ENCODE measurements at regions not wholly inside any gene's neighbourhood (a gene's known extent, or its start where the extent isn't known, plus 50 kb on each side); places are given as distances from the start of the nearest gene placed in this dataset.

DNA sequence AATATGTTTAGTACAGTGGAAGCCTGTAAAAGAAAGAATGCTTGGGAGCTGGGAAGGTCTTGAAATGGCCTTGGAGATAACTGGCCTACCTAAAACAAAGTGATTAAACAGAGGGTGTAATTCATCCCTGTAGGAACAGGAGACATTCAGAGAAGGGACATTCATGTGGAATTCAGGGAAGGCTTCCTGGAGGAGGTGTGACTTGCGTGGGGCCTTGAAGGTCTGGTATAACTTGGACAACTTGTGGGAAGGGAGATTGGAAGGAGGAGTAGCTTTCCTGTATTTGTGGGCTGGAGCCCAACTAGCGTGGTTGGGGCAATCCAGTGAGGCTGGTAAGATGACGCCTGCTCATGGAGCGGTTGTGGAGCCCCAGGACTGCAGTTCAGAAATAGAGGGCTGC is 156.4 kb downstream of the AACS start:
- no peak overlapping the region for H3K4me3 ChIP-seq (ENCODE audit: low read depth, low read length)
- no peak for DNase-seq (ENCODE audit: low read depth)
- ChIA-PET POLR2A (no interaction called here), CTCF (no interaction called here)
- no peaks in the 10 kb centered on the region for H3K36me3 ChIP-seq (ENCODE audit: control insufficient read depth, insufficient read depth, low read length)
- H3K27me3 ChIP-seq (ENCODE audit: control insufficient read depth, insufficient read depth, low read length) = no peaks in the 10 kb centered on the region
- TF ChIP-seq, protein P1, sequence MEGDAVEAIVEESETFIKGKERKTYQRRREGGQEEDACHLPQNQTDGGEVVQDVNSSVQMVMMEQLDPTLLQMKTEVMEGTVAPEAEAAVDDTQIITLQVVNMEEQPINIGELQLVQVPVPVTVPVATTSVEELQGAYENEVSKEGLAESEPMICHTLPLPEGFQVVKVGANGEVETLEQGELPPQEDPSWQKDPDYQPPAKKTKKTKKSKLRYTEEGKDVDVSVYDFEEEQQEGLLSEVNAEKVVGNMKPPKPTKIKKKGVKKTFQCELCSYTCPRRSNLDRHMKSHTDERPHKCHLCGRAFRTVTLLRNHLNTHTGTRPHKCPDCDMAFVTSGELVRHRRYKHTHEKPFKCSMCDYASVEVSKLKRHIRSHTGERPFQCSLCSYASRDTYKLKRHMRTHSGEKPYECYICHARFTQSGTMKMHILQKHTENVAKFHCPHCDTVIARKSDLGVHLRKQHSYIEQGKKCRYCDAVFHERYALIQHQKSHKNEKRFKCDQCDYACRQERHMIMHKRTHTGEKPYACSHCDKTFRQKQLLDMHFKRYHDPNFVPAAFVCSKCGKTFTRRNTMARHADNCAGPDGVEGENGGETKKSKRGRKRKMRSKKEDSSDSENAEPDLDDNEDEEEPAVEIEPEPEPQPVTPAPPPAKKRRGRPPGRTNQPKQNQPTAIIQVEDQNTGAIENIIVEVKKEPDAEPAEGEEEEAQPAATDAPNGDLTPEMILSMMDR (IDR thresholded peaks at IDR 0.05; ENCODE audit: insufficient read depth, low read depth, low read length) = no peak

DNA sequence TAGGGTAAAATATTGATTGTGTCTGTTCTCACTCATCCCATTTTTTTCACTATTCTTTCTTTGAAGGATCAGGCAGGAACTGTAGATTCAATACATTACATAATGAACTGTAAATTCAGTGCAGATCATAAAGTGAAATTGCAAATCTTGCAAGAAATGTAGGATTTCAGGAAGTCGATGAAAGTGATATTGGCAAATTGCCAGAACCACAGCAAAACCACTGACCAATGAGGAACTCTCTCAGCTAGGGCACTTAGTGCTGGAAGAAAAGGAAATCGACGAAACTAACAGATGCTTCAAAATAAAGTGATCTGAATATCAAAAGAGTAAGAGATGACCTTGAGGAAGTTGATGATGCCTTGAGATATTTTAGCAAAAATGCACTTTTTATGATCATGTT is 157.6 kb downstream of the AACS start:
- Histone ChIP-seq H3K36me3 (ENCODE audit: control insufficient read depth, insufficient read depth, low read length) (no peaks in the 10 kb centered on the region), H3K27me3 (ENCODE audit: control insufficient read depth, insufficient read depth, low read length) (no peaks in the 10 kb centered on the region), H3K4me3 (ENCODE audit: low read depth, low read length) (no peak overlapping the region)
- POLR2A ChIA-PET = no interaction called here
- CTCF ChIA-PET = no interaction called here
- TF ChIP-seq, protein P1 (IDR thresholded peaks at IDR 0.05; ENCODE audit: insufficient read depth, low read depth, low read length) = no peak
- no peak for DNase-seq (ENCODE audit: low read depth)

DNA sequence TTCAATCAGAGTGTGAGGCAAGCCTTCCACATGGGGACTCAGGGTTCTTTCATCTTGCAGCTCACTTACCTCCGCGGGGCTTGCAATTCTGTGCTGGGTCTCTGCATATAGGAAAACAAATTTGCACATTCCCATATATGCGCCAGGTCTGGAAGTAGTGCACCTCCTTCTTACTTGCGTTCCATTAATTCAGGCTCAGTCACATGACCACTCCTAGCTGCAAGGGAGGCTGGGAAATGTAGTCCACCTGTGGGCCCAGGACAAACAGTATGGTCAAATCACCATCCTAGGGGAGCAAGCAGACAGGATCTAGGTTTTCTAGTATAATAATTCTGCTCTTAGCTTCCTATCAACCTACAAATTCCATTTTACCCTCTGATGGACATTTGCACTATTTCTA is 160.4 kb downstream of the AACS start:
- H3K4me3 ChIP-seq (ENCODE audit: low read depth, low read length) = no peak overlapping the region
- CTCF ChIA-PET = no interaction called here
- TF ChIP-seq, protein P1 (IDR thresholded peaks at IDR 0.05; ENCODE audit: insufficient read depth, low read depth, low read length) = no peak
- POLR2A ChIA-PET = no interaction called here
- no peaks in the 10 kb centered on the region for H3K36me3 ChIP-seq (ENCODE audit: control insufficient read depth, insufficient read depth, low read length)
- no peak for DNase-seq (ENCODE audit: low read depth)
- no peaks in the 10 kb centered on the region for H3K27me3 ChIP-seq (ENCODE audit: control insufficient read depth, insufficient read depth, low read length)

DNA sequence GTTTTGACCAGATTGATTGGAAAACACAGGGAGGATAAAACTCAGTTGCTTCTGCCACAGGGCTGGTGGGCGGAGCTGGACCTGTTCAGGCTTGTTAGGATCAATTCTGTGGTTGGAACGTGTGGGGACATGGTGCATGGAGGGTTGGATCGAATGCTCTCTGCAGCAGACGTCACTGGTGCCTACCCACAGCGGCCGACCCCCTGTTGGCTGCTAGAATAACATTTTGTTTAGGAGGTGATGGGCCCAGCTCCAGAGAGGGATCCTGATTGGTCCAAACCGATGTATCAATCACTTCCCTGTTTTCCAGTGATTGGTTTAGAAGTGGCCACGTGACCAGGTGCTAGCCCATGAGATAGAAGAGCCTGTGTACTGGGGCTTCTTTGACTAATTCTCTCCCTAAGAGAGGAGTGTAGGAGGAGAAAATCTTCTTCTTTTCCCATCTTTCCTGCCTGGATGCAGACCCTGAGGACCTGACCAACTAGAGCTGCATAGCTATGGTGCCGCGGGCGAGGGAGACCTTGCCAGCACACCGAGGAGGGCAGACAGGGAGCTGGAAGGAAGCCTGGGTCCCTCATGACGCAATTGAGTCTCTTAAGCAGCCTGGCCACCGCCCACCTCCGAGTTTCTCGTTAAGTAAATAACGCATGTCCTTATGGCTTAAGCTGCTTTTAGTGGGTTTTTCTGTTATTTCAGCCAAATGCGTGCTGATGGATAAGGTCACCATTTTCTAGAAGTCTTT is 163.5 kb downstream of the AACS start:
- TF ChIP-seq, protein P1 (IDR thresholded peaks at IDR 0.05; ENCODE audit: insufficient read depth, low read depth, low read length) = no peak
- no peak for DNase-seq (ENCODE audit: low read depth)
- Histone ChIP-seq H3K4me3 (ENCODE audit: low read depth, low read length) (no peak overlapping the region), H3K27me3 (ENCODE audit: control insufficient read depth, insufficient read depth, low read length) (no peaks in the 10 kb centered on the region), H3K36me3 (ENCODE audit: control insufficient read depth, insufficient read depth, low read length) (no peaks in the 10 kb centered on the region)
- POLR2A ChIA-PET = no interaction called here
- CTCF ChIA-PET = interaction anchor here (1.1 to 1.2 kb wide), 2 partner anchors 13 to 20 kb away, joined by 3 read pairs; no protein-coding TSS in a partner anchor

DNA sequence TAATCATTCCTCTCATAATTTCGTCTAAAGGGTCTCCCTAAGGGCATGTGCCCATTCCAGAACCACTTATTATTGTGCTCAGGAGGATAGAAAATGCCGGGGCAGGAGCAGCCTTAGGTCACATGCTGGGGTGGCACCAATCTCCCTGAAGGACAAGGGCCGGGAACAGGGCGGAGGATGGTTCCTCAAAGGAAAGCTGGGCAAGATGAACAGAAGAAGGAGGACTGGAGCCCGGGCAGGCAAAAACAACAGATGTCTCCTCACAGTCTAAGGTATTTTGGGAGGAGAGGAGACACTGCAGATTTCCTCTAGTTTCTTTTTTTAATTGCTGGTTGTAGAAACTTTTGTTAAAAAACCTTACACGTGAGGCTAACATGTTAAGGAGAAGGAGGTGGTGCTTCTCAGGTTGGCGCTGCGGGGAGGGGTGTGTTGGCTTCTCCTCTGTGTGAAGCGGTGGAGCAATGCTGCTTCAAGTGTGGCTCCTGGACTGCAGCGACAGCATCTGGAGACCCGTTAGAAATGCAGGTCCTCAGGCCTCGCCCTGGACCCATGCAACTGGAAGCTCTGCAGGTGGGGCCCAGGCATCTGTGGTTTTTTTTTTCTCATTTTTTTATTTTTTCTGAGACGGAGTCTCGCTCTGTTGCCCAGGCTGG is 164.8 kb downstream of the AACS start:
- Histone ChIP-seq H3K27me3 (ENCODE audit: control insufficient read depth, insufficient read depth, low read length) (no peaks in the 10 kb centered on the region), H3K4me3 (ENCODE audit: low read depth, low read length) (no peak overlapping the region), H3K36me3 (ENCODE audit: control insufficient read depth, insufficient read depth, low read length) (no peaks in the 10 kb centered on the region)
- ChIA-PET POLR2A (no interaction called here), CTCF (no interaction called here)
- no peak for DNase-seq (ENCODE audit: low read depth)
- TF ChIP-seq, protein P1 (IDR thresholded peaks at IDR 0.05; ENCODE audit: insufficient read depth, low read depth, low read length) = no peak
